Right lobe of liver (tissue), 6 donors: ENCODE measurements at regions not wholly inside any gene's neighbourhood (a gene's known extent, or its start where the extent isn't known, plus 50 kb on each side); places are given as distances from the start of the nearest gene placed in this dataset.

ENCODE experiments used
- ATAC-seq, 4 donors: fragments of 200-7000 bp; cut with Tn5 transposase; one replicate each; pipeline ENCODE4 v1.9.1; 2020; ENCODE audit warnings: mild to moderate bottlenecking in 4 of 4, moderate library complexity in 4 of 4
- DNase-seq, 3 donors: peaks; one replicate each; pipeline ENCODE4 v3.0.0-alpha.2; 2020
- H3K27ac ChIP-seq, 3 donors: fragments of 200-600 bp; one replicate each; pipeline ENCODE4 v1.8.0; 2022
- H3K27me3 ChIP-seq, 2 donors: fragments of 200-600 bp; one replicate each; pipeline ENCODE4 v1.8.0; 2022
- H3K36me3 ChIP-seq, 4 donors: fragments of 200-600 bp; sonication (generic) in 1 of 4; one replicate each; pipeline versions ENCODE4 v1.5.1 to v1.8.0; 2017 to 2022; ENCODE audit warnings: control low read depth in 1 of 4
- H3K4me1 ChIP-seq, 4 donors: fragments of 200-600 bp; sonication (generic) in 1 of 4; one replicate each; pipeline versions ENCODE4 v1.5.1 to v1.8.0; 2017 to 2022; ENCODE audit warnings: control low read depth in 1 of 4
- H3K4me3 ChIP-seq, 3 donors: fragments of 200-600 bp; one replicate each; pipeline ENCODE4 v1.8.0; 2022
- H3K9me3 ChIP-seq, 4 donors: fragments of 200-600 bp; sonication (generic) in 1 of 4; one replicate each; pipeline versions ENCODE4 v1.5.1 to v1.8.0; 2017 to 2022; ENCODE audit warnings: control low read depth in 1 of 4
- CTCF ChIP-seq, 4 donors: fragments of 200-600 bp in 3 of 4; fragments of 450-650 bp in 1 of 4; IDR thresholded peaks; one replicate each; pipeline versions ENCODE4 v1.5.1 to v1.8.0; 2016 to 2022; ENCODE audit warnings: antibody characterized with exemption in 4 of 4, mild to moderate bottlenecking in 2 of 4
- POLR2A ChIP-seq: fragments of 450-650 bp; IDR thresholded peaks from one replicate; pipeline ENCODE4 v1.6.1; 2017; ENCODE audit warnings: antibody characterized with exemption, mild to moderate bottlenecking
- WGBS: methylation state at CpG from one replicate; pipeline ENCODE4 v1.1.6; 2018; ENCODE audit warnings: low coverage, low lambda C conversion rate; ENCODE audit not compliant: insufficient coverage; ENCODE audit errors: missing lambda C conversion rate; 5-methylcytosine and 5-hydroxymethylcytosine counted together
- intact Hi-C, 2 donors: fragments of 100-400 bp; cut with DNase I; formaldehyde crosslinking; loops; one replicate each; pipeline versions ENCODE4 v1.11.2 to v1.14.1; 2022
- donor health status: DM: no; HTN: yes; CAD: no.
- donor health status: DM: no; HTN: no; CAD: no.
- donor health status: DM: no; HTN: no; CAD: no.
- donor health status: DM: no; HTN: yes; CAD: no.
- donor health status: DM: no; HTN: yes; CAD: no.

DNA sequence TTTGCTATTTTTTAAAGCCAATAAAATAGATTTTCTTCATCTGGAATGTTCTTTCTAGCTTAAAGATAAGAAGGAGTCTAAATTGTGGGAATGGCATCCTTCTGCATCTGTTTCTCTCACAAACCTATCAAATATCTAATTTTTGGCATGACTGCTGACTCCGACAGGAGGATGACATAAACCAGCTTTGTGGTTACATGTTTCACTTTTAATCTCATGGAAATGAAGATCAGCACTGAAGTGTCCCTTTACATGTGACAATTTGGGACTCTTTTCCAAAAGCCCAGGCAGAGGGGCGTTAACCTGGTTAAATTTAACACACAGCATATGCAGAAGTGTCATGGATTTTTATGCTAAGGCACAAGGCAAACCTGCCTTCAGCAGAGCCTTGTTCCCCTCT is 694.7 kb downstream of the ARHGAP15 start:
- no peaks in the 10 kb centered on the region for H3K9me3 ChIP-seq
- ATAC-seq (no peak), DNase-seq (no peak)
- no peak overlapping the region for H3K27ac ChIP-seq
- H3K27me3 ChIP-seq: no peaks in the 10 kb centered on the region
- no peak overlapping the region for H3K4me3 ChIP-seq
- no peaks in the 10 kb centered on the region for H3K4me1 ChIP-seq
- no peak for TF ChIP-seq CTCF (IDR thresholded peaks at IDR 0.05)
- TF ChIP-seq POLR2A: no peak
- WGBS: 49% methylated on average over 2 of the region's 2 CpGs
- H3K36me3 ChIP-seq: no peaks in the 10 kb centered on the region
- intact Hi-C loops: no loop called here

GRCh38 chr2:143823296-143823695 is 694.1 kb downstream of the ARHGAP15 start:
- Histone ChIP-seq H3K9me3 (no peaks in the 10 kb centered on the region), H3K27me3 (no peaks in the 10 kb centered on the region), H3K4me1 (no peaks in the 10 kb centered on the region), H3K4me3 (no peak overlapping the region), H3K27ac (no peak overlapping the region), H3K36me3 (no peaks in the 10 kb centered on the region)
- 51% methylated on average over 2 of the region's 2 CpGs for WGBS
- intact Hi-C loops: no loop called here
- ATAC-seq (no peak), DNase-seq (no peak)
- TF ChIP-seq CTCF (IDR thresholded peaks at IDR 0.05) (no peak), POLR2A (no peak)

- 84% methylated on average over 8 of the region's 8 CpGs for WGBS
- no peaks in the 10 kb centered on the region for H3K9me3 ChIP-seq
- no peaks in the 10 kb centered on the region for H3K36me3 ChIP-seq
- H3K27me3 ChIP-seq: no peaks in the 10 kb centered on the region
- intact Hi-C loops: no loop called here
- ATAC-seq (no peak), DNase-seq (no peak)
- H3K4me3 ChIP-seq: no peak overlapping the region
- H3K27ac ChIP-seq: no peak overlapping the region
- TF ChIP-seq CTCF (IDR thresholded peaks at IDR 0.05) (no peak), POLR2A (no peak)
- no peaks in the 10 kb centered on the region for H3K4me1 ChIP-seq
Observed at GRCh38 chr2:143822736-143823135, 693.5 kb downstream of the ARHGAP15 start.

DNA sequence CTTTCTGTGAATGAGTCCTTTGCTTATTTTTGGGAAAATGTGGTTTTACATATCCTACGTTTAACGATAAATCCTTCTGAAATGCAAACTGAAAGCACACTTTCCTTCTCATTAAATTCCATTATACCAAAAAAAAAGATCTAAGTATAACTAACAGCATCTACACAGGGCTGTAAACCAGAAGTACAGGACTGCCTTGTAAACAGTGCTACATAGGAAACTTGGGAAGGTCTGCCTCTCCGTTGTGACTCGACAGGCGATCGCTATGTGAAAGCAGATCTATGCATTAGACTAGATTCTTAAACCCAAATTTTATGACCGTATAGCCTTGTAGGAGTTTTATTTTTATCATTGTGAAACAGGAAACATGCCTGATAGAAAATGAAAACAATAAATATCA is 690.5 kb downstream of the ARHGAP15 start:
- Histone ChIP-seq H3K9me3 (no peaks in the 10 kb centered on the region), H3K4me1 (no peaks in the 10 kb centered on the region), H3K27ac (no peak overlapping the region), H3K27me3 (no peaks in the 10 kb centered on the region), H3K36me3 (no peaks in the 10 kb centered on the region), H3K4me3 (no peak overlapping the region)
- ATAC-seq (no peak), DNase-seq (no peak)
- TF ChIP-seq POLR2A: no peak
- no peak for TF ChIP-seq CTCF (IDR thresholded peaks at IDR 0.05)
- intact Hi-C loops: no loop called here
- 69% methylated on average over 7 of the region's 7 CpGs for WGBS

- 0% methylated on average over 1 of the region's 1 CpG for WGBS
- intact Hi-C loops: no loop called here
- Histone ChIP-seq H3K27me3 (no peaks in the 10 kb centered on the region), H3K27ac (no peak overlapping the region), H3K4me1 (no peaks in the 10 kb centered on the region), H3K36me3 (no peaks in the 10 kb centered on the region), H3K9me3 (no peaks in the 10 kb centered on the region), H3K4me3 (no peak overlapping the region)
- DNase-seq (no peak), ATAC-seq (no peak)
- no peak for TF ChIP-seq POLR2A
- TF ChIP-seq CTCF (IDR thresholded peaks at IDR 0.05): no peak
Observed at GRCh38 chr2:143819190-143819735, 690.0 kb downstream of the ARHGAP15 start.
